ENCODE measurements at regions not wholly inside any gene's neighbourhood (a gene's known extent, or its start where the extent isn't known, plus 50 kb on each side); places are given as distances from the start of the nearest gene placed in this dataset.

DNA sequence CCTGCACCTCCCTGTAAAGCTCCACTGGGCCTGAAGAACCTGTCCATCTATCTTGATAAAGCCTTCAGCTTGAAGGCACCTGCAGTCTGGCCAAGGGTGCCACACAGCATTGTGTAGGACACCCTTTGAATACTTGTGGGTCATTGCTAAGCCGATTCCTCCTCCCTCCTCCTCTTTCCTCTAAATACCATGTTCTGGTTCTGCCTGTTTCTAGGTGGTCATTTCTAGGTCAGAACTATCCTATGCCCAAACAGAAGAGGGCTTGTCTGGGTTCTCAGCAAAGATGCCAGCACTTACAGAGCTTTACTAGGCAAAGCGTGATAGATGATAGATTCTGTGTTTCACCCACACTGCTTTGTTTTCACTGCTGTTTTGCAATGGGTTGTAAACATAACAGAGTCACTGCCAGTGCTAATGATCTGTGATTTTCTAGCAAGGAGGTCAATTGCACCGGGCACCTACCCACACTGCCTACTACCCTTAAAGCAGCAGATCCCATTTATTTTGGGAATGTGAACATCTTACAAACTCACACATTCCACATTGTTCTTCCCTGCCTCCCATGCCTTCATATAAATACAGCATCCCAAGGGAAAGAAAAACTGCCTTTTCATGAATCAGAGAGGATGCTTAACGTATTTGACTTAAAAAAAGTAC is 279.1 kb upstream of the PITRM1 start:
- no peak for DNase-seq

DNA sequence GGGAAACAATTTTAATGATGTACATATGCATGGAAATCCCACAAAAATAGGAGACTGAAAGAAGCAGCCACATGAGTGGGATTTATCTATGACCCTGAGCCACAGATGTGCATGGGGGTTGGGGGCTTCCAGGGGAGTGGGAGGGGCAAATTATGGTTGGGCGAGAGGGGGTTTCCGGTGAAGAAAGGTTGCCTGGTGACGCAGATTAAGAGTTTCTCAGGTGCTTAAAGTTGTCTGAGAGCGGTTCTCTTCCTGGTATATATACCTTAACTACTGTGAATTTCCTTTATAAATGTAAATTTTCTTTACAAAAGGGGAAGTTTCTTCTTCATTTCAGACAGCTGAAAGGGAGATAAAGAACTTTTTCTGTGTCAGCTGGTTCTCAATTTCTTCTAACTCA is 273.6 kb upstream of the PITRM1 start:
- DNase-seq, result no peak

- DNase-seq, result no peak
Measured at GRCh38 chr10:3445648-3446047, 273.1 kb upstream of the PITRM1 start.

- DNase-seq, result no peak
Measured at GRCh38 chr10:3442451-3442990, 269.9 kb upstream of the PITRM1 start.

DNA sequence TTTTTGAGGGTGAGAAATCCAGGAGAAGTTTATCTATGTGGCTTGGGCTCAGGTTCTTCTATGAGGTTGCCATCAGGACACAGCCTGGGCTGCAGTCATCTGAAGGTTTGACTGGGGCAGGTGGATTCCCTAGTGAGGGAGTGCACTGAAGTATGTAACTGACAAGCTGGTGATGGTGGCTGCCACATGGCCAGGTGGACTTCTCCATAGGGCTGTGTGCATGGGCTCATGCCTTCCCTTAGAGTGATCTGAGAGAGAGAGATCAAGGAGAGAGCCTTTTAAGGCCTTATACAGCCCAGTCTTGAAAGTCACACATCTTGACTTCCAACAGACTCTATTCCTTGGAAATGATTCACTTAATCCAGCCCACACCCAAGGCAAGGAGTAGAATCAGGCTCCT is 266.6 kb upstream of the PITRM1 start:
- DNase-seq, result no peak

- DNase-seq, result no peak
Measured at GRCh38 chr10:3438606-3439005, 266.0 kb upstream of the PITRM1 start.

DNA sequence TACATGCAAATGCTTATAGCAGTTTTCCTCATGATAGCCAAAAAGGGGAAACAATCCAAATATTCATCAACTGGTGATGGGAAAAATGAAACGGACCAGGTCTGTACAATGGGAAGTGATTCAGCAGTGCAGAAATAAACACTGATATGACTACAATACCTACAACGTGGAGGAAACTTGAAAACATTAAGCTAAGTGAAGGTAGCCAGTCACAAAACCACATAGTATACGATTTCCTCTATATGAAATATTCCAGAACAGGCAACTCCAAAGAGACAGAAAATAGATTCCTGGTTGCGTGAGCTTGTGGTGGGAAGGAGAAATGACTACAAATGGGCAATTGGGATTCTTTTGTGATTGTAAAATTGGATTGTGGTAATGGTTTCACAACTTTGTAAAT is 263.1 kb upstream of the PITRM1 start:
- no peak for DNase-seq

DNA sequence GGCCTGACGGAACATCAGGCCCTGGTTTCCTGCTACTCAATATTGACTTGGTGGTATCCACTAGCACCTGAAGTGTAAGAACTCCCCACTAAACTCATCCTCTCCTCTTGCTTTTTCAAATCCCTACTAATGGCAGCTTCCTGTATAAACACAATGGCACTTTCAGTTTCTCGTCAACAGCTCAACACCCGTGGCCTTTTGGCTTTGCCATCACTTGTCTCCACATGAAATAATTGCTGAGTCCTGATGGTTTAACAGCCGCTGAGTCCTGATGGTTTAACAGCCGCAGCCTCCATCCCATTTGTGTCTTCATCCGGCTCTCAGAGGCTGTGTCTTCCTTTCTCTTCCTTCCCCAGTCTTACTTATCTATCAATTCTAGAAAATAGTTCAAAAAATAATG is 261.4 kb upstream of the PITRM1 start:
- no peak for DNase-seq

DNA sequence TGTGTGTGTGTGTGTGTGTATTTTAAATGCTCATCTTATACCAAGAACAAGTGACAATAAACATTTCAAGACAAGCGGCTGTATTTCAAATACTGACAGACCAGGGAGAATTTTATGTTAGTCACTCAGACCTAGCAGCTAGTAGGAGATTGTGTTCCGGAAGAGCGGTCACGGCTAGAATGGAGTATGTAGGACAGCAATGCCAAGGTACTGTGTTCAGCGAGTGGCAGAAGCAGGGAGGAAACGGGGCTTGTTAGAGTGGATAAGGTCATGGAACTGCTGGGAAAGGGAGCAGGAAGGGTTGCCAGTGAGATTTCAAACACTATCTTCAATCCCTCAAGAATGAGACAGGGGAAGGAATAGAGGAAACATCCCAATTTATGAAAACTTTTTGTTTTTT is 260.5 kb upstream of the PITRM1 start:
- no peak for DNase-seq

DNA sequence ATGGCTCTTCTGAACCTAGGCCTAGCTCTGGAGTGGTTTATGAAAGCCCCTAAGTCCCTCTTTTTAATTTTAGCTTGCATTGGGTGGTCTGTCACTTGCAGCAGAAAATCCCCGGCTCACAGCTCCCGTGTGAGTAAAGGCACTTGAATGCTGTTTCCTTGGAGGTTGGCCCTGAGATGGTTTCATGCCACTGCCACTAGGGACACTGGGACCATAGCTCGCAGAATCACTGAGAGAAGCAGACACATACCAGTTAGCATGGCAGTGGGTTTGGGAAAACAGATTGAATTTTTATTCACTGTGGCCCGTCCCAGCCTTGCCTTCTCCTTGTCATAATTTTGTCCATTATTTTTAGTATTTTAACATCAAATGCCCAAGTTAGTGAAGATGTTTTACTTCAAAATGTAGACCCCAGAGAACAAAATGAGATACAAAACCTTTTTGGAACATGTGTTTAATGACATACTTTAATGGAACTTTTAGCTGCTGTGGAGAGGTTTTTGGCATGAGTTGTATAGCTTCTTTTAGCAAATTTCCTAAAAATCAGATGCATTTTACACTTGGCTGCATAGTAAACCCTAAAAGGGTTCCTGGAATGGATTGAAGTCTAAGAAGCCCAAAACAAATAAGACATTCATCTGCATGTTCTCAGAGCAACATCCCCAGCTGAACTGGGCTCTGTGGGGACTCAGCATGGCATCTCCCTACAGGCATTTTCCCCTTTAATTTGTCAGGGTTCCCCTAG is 259.7 kb upstream of the PITRM1 start:
- no peak for DNase-seq

DNA sequence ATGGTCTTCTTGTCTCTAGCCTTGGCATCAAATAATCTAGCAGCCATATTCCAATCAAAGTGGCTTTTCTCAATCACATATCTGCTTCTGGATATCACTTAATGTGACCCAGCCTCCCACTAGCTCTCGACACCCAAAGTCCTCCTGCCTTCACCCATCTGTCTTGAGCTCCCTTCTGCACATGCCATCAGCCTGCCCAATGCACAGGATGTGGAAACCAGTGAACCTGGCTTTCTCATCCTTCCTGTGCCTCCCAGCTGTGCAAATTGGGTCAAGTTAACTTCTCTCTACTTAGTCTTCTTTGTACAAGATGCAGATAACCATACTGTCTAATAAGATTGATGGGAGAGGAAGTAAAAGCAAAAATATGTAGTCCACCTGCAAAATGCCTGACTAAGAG is 257.9 kb upstream of the PITRM1 start:
- no peak for DNase-seq

- no peak for DNase-seq
Measured at GRCh38 chr10:3429676-3430075, 257.1 kb upstream of the PITRM1 start.

- DNase-seq, result no peak
Measured at GRCh38 chr10:3428826-3429225, 256.2 kb upstream of the PITRM1 start.

GRCh38 chr10:3427950-3428354 is 255.4 kb upstream of the PITRM1 start:
- DNase-seq, result no peak

GRCh38 chr10:3427347-3427746 is 254.8 kb upstream of the PITRM1 start:
- DNase-seq, result no peak

DNA sequence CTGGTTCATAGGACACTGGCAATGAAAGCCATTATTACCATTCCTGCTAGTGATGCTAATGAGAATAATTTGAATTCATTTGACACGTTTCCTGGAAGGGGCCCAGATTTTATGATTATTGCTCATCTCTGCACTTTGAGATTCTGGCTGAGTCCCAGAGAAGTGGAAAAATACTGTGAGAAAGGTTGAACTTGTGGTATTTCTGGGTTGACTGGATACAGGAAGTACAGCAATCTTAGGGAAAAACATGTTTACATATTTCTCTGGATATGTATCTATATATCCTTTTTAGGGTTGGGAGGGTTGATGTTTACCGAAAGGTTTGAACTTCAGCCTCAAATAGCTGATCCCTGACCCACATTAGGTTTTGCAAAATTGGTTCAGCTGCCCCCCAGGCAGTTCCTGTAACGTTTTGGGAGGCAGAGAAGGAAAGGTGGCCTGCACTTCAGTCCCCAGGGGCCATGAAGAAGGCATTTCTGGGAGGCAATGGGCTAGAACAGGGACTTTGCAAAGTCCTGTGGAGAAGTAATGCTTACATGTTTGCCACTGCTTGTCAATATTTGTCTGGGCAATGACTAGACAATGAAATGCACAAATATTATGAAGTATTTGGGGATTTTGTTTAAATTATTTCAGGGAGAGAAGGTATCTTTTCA is 253.7 kb upstream of the PITRM1 start:
- no peak for DNase-seq

GRCh38 chr10:3425716-3426115 is 253.1 kb upstream of the PITRM1 start:
- no peak for DNase-seq

- DNase-seq, result no peak
Measured at GRCh38 chr10:3425261-3425660, 252.7 kb upstream of the PITRM1 start.

DNA sequence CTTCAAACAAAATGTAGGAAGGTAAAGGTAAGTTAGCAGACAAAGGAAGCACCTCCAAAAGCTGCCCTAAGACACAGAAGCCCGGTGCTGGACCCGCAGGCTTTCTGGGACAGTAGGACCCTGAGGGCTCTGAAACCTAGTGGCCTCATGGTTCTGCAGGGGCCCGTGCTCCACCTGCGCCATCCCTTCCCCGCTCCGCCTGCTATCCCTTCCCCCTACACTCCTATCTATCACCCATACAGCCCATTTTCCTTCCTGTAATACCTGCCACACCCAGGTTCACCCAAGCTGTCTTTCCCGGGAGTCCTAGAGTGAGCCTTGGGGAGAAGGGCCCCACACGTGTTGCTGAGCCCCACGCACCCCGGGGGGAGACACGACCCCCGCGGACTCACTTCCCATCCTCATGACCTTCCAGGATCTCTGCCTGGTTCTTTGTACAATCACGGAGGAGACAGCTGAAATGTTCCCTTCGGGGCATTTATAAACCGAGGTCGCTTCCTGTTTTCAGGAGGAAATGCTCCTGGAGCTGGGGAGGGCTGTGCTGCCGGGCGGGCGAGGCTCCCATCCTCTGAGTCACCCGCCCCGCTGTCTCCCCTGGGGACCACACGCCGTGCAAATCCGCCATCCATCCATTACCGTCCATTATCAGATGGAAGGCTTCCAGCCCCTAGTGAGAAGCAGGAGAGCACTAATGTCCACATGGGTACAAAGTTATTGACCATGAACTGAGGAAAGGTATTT is 251.7 kb upstream of the PITRM1 start:
- DNase-seq, result peak; percentile 5

GRCh38 chr10:3423384-3423783 is 250.8 kb upstream of the PITRM1 start:
- no peak for DNase-seq

DNA sequence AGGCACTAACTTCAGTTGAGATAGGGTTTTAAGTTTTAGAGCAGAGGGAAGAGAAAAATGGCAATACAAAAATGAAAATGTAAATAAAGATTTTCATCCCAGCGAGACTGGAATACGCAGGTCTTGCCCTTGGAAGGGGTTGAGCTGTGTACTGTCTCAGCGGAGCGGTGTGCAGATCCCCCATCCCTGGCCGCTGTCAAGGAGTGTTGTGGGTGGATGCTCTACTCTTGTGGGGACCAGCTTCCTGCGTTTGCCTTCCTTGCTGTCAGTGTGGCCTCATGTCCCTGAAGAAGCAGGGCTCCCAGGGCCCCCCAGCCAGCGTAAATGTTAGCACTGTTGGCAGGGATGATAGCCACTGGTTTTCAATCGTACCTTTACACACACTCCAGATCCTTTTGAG is 249.7 kb upstream of the PITRM1 start:
- DNase-seq, result no peak

DNA sequence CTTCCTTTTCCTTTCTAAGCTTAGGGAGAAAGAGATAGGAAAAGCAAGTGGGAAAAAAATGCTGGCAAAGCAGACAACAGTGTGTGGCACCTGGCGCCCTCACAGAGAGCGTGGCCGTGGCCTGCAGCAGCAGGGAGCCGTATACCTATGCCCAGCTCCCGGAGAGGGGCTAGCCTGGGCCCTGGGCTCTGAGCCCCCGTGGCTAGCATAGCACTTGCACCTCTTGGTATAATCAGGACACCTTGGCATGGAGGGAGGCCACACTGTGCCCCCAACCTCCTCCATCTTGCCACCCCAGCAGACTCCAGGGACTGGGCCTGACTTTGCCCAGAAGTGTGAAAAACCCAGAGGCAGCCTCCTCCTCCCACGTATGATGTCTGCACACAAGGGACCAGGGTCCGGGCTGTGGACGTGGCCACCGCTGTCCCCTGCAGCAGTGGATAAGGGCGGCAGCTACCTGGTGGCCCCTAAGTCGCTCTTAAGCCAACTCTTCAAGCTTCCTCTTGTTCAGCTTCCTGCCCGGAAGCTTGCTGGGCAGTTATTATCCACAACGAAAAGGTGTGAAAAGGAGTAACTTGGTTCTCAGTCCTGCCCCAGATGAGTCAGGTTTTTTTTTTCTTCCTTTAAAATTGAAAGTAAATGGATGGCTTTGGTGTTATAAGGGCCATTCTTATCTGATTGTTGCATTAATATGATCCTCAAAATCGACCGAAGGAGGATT is 249.1 kb upstream of the PITRM1 start:
- no peak for DNase-seq

Data from NCI-H2171 treated with DMSO at 0.1 percent for 48 hours (cell line).